ENCODE measurements at regions not wholly inside any gene's neighbourhood (a gene's known extent, or its start where the extent isn't known, plus 50 kb on each side); places are given as distances from the start of the nearest gene placed in this dataset.

DNA sequence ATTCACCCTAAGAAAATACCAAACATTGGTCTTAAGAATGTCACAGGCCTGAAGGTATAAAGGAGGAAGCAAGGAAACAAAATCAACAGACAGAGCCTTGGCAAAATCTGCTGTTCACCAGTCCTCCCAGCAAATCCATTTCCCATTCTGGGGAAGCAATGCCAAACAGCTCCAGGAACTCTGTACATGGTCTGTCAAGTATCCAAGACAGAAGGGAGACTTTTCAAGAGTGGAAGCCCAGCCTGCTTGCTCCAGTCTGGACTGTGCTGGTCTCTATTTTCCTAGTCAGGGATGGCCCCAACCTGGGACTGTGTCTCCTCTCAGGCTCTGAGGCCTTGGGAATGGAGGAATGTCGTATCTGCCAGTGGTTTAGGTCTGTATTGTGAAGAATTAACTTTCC lies 251.5 kb downstream of the DAD1 start:
- DNase-seq (ENCODE audit: low spot score), result no peak

DNA sequence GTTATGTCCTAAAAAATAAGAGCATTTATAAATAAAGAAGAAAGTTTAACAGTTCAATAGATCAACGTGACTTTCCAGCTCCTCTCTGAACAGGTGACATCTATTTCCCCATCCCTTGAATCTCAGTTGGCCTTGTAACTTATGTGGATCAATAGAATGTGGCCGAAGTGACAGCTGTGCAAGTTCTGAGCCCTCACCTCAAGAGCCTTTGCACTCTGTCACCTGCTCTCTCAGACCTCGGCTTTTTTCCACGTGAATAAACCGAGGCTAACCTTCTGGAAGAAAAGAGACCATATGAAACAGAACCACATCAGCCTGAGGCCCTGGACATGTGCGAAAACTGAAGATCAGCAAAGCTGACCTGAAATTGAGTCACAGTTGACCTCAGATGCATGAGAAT lies 253.0 kb downstream of the DAD1 start:
- no peak for DNase-seq (ENCODE audit: low spot score)

GRCh38 chr14:22334627-22335026 lies 254.4 kb downstream of the DAD1 start:
- DNase-seq (ENCODE audit: low spot score), result no peak

DNA sequence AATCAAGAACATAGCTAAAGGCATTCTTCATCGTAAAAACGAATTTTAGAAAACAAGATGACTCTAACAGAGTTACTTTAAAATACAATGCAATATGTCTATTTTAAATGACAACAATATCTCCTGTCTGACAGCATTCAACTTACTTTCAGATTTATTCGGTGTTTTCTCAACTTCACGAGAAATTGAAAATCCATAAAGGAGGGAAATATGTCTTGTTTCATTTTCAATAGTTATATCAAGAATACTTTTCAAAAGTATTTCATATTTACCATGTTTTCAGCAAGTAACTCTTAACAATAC lies 254.8 kb downstream of the DAD1 start:
- no peak for DNase-seq (ENCODE audit: low spot score)

DNA sequence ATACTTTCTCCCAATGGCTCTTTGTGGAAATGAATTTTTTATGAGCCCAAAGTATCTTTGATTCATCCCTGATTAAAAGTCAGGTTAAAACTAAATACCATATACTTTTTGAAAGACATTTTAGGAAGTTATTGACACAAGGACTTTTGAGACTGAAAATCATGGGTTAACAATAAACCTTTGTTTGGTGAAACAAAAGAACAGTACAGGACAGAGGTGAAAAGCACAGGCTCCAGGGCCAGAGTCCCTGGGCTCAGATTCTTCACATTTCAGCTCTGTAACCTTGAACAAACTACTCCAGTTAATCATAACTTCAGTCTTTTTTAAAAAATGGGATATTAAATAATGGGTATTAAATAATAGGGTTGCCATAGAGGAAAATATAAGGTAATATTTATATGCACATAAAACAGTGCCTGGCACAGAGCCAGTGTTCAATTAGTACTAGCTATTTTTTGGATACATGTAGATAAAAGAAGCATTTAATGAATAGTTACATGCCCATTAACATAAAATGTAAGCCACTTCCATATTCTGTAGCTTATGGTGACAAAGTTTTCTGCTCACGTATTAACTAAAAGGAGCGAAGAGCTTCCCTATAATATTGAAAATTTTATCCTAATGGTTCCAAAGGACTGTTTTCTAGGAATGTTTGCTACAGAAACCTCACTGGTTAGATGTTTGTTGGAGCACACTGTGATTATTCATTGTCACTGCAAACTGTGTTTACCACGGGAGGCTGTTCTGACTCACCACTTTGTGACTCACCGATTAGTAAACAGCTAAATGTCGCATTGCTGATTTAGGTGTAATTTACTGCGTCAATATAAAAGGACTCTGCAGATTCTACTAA lies 255.4 kb downstream of the DAD1 start:
- DNase-seq (ENCODE audit: low spot score), result peak; percentile 53

DNA sequence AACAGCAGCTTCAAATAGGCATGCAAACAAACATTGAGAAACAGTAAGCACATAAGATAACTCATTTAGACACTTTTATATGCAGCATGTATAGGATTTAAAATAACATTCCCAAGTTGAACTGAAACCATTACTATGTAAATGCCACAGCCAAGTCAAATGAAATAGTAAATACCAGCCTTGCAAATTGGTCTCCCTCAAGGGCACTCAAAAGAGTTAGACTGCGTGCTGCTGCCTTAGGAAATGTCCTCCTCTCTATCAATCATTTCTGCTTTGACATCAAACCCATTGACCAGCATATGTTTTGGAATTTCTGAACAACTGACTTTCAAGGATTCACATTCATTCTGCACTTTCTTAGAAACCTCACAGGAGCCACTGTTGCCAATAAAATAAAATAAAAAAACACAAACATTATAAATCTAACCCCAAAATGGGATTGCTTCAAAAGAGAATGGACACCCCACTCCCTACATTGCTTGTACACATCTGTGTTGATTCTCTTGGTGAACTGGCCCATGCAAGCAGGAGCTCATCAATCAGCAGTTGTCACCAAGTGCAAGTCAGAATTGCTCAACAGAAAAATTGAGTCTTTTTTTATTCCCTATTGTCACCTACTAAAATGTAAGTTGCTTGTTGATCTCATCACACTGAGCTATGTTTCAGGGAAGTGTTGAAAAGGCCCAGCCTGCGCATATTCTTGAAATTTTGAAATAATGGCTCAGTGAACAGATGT lies 256.2 kb downstream of the DAD1 start:
- no peak for DNase-seq (ENCODE audit: low spot score)

GRCh38 chr14:22329371-22329770 lies 259.7 kb downstream of the DAD1 start:
- no peak for DNase-seq (ENCODE audit: low spot score)

DNA sequence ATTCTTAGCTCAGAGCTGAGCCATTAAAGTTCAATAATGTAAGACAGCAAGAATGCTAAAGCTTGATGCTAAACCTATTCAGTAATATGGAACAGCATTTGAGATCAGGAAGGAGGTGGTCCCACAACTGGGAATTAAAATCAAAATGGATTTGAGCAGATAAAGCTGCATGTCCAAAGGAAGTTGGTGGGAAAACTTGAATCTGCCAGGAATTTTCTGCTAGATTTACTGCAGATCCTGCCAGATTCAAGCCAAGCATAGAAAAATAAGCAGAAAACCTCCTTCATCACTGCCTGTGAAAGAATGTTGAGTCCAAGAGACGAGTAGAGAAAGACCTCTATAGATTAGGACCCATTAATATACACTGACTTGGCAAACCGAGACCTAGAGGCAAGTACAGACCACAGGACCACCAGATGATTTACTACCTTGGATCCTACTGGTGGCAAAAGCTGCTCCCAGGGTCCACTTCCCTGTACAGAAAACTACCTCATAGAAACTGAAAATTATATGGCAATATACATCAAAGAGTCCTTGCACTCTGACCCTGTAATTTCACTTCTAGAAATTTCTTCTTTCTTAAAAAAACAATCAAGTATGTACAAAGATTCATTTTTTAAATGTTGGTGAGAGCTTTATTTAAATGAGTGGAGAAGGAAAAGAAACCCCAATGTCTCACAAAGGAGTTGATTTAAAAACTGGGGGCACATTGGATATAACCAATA lies 263.2 kb downstream of the DAD1 start:
- DNase-seq (ENCODE audit: low spot score), result no peak

- DNase-seq (ENCODE audit: low spot score), result no peak
These were observed 268.7 kb downstream of the DAD1 start for GRCh38 chr14:22320362-22320750.

DNA sequence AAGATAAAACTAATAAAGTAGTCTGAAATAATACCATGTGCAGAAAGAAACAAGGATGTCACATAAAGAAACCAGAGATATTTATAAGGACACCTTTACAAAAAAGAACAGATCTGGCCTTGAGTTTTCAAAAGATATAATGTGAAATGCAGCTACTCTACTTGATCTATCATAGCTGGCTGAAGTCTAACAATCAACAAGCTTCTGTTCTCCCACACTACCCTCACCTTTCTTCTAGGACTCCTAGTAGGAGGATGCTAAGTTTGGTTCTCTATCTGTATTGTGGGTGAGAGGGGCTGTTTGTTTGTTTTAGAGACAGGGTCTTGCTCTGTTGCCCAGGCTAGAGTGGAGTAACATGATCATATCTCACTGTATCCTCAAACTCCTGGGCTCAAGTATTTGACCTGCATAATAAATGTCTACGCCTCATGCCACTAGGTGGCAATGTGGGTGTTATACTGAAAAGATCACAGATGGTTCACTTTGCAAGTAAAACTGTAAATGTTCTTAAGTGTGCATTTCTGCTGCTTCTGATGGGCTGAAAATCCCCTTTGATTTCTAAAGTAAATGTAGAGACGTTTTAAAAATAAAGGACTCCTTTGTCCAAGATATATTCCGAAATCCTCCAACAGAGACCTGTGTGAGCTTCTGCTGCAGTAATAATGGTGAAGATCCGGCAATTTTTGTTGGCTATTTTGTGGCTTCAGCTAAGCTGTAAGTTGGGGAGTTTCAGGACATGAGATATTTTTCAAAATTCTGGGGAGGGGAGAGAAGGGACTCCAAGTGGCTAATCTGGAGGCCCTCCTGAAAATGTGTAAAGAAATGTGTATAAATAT lies 269.3 kb downstream of the DAD1 start:
- DNase-seq (ENCODE audit: low spot score), result peak; percentile 43

DNA sequence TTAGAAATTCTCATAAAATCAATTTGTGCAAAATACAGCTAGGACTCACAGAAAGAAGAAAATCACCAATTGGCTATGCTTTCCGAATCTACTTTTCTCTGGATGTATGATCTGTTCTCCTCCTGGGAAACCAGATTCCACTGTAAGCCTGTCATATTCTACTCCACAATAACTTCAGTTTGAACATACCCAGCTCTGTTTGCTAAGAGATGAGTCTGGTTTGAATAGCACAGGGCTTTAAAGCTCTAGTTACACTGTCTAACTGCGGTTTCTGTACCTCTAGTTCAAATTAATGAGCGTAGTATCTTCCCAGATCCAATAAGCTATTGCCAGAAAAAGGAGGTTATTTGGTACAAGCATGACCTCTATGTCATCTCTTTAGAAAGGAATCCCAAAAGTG lies 270.1 kb downstream of the DAD1 start:
- no peak for DNase-seq (ENCODE audit: low spot score)

DNA sequence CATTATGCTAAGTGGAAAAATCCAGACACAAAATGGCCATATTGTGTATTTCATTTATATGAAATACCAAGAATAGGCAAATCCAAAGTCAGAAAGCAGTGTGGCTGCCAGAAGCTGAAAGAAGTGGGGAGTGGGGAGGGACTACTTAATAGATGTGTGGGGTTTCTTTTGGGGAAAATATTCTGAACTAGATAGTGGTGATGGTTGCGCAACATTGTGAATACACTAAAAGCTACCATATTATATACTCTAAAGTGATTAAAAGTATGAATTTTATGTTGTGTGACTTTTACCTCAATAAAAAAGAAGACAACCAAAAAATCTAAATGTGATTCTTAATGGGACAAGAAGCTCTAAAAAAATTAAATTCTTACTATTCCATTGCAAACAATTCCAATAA lies 272.6 kb downstream of the DAD1 start:
- no peak for DNase-seq (ENCODE audit: low spot score)

DNA sequence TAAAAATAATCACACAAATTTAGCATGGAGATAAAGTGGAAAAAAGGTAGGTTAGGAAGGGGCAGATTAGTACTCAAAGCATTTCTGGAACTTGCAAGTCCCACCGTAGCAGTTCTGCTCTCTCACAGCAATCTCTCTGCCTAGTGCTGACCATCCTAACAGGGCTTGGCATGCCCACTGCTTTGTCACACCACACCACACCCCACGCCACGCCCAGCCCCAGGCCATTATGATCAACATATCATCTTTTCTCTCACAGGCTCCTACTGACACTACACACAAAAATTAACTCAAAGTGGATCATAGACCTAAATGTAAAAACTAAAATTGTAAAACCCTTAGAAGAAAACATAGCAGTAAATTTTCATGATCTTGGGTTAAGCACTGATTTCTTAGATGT lies 273.7 kb downstream of the DAD1 start:
- no peak for DNase-seq (ENCODE audit: low spot score)

- DNase-seq (ENCODE audit: low spot score), result peak; percentile 62
These were observed 274.7 kb downstream of the DAD1 start for GRCh38 chr14:22314183-22314820.

DNA sequence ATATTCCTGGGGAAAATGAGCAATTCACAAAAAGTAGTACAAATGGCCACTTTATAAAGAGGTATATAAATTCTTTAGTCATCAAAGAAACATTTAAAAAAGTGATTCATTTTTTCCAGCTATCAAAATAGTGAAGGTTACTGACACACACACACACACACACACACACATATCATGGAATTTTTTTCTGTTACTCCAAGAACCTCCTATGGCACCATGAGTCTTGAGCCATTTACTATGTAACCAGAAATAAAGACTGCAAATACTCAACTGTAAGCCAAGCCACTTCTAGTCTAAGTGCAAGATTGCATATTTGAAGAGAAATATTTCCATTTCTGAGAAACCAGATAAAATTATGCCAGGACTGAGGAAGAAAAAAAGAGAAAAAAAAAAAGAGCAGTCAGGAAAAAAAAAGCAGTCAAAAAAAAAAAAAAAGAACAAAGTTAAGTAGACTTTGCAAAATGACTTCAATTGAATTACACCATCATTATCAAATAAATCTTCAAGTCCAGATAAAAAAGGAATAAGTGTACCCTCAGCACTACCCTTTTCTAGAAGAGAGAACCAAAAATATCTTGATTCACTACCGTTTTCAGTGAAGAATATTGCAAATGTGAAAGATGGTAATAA lies 275.7 kb downstream of the DAD1 start:
- no peak for DNase-seq (ENCODE audit: low spot score)

- DNase-seq (ENCODE audit: low spot score), result no peak
These were observed 277.4 kb downstream of the DAD1 start for GRCh38 chr14:22311636-22312035.

DNA sequence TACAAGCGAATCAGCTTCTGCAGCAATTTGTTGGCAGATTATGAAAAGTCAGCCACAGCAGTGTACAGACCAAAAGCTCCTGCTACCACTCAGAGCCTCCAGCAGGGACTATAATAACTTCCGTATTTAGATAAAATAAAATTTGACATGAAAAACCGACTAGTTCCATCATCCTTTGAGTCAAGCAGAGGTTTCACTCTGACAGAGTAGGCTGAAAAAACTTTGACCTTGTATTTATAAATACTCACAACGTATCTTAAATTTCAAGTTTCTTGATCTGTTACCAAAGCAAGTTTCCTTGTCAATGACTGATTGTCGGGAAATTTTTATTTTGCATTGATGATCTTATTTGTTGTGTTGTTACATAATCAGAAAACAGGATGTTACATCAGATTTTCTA lies 283.4 kb downstream of the DAD1 start:
- DNase-seq (ENCODE audit: low spot score), result no peak

DNA sequence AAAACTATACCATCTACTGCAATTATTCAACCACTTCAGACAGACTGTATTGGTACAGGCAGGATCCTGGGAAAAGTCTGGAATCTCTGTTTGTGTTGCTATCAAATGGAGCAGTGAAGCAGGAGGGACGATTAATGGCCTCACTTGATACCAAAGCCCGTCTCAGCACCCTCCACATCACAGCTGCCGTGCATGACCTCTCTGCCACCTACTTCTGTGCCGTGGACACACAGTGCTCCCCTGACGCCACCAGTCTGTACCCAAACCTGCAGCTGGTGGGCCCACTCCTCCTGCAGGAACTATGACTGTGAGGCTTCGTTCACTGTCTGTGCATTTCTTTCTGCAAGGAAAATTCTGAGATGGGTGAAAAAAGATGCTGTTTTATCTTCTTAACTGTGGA lies 284.7 kb downstream of the DAD1 start:
- no peak for DNase-seq (ENCODE audit: low spot score)

DNA sequence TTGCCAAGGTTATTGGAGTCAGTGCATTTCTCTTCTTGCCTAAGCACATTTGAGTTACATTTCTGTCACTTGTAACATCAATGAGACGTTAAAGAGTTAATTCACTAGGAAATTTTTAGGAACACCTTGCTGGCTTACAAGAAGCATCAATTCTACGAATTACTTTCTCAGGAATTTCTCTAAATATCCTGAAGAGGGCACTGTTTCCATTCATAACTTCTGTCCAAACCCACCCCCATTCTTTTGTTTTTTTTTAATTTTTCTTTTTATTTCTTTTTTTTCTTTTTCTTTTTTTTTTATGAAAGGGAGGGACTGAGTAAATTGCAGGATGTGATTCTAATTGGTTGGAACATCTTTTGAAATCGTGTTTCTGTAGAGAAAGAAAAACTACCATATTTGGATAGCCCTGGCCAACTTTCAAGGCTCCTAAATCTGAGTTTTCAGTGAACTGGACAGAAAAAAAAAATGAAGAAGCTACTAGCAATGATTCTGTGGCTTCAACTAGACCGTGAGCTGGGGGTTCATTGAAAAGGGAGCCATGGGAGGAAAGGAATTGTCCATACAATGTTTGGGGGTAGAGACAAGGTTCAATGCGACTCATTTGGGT lies 285.3 kb downstream of the DAD1 start:
- DNase-seq (ENCODE audit: low spot score), result peak; percentile 25

- no peak for DNase-seq (ENCODE audit: low spot score)
These were observed 288.4 kb downstream of the DAD1 start for GRCh38 chr14:22300646-22301045.

GRCh38 chr14:22297376-22297775 lies 291.6 kb downstream of the DAD1 start:
- no peak for DNase-seq (ENCODE audit: low spot score)

Measured in AG20443 (cell line).